Neutrophil (primary cell): ENCODE measurements at regions not wholly inside any gene's neighbourhood (a gene's known extent, or its start where the extent isn't known, plus 50 kb on each side); places are given as distances from the start of the nearest gene placed in this dataset.

Experiments
- H3K27ac ChIP-seq: fragments of 200-600 bp; sonication (generic); 2 replicates; pipeline ENCODE4 v1.5.1; 2016; ENCODE audit warnings: mild to moderate bottlenecking, moderate library complexity
- H3K27me3 ChIP-seq: fragments of 200-600 bp; sonication (generic); 2 replicates; pipeline ENCODE4 v1.6.0; 2016; ENCODE audit warnings: mild to moderate bottlenecking
- H3K36me3 ChIP-seq: fragments of 200-600 bp; sonication (generic); 2 replicates; pipeline ENCODE4 v1.5.1; 2017
- H3K4me1 ChIP-seq, 2 experiments: fragments of 200-600 bp in 1 of 2; sonication (generic) in 1 of 2; 1 replicate in 1 of 2; 2 replicates in 1 of 2; pipeline versions ENCODE4 v1.5.1 to v1.6.1; 2013 to 2016; ENCODE audit warnings: low read depth in 1 of 2, low read length in 1 of 2, mild to moderate bottlenecking in 1 of 2, moderate library complexity in 1 of 2; ENCODE audit not compliant: control insufficient read depth in 1 of 2, insufficient read depth in 1 of 2
- H3K4me3 ChIP-seq, 2 experiments: fragments of 200-600 bp in 1 of 2; sonication (generic) in 1 of 2; 1 replicate in 1 of 2; 2 replicates in 1 of 2; pipeline ENCODE4 v1.5.1; 2013 to 2016; ENCODE audit warnings: low read depth in 1 of 2, low read length in 1 of 2, mild to moderate bottlenecking in 1 of 2, moderate library complexity in 1 of 2
- H3K9me3 ChIP-seq: fragments of 200-600 bp; sonication (generic); 2 replicates; pipeline ENCODE4 v1.5.1; 2016
- TF ChIP-seq, protein P1 (sequence below): fragments of 200-600 bp; sonication (generic); IDR thresholded peaks from 2 replicates; pipeline ENCODE4 v1.5.1; 2016; ENCODE audit warnings: antibody characterized with exemption

DNA sequence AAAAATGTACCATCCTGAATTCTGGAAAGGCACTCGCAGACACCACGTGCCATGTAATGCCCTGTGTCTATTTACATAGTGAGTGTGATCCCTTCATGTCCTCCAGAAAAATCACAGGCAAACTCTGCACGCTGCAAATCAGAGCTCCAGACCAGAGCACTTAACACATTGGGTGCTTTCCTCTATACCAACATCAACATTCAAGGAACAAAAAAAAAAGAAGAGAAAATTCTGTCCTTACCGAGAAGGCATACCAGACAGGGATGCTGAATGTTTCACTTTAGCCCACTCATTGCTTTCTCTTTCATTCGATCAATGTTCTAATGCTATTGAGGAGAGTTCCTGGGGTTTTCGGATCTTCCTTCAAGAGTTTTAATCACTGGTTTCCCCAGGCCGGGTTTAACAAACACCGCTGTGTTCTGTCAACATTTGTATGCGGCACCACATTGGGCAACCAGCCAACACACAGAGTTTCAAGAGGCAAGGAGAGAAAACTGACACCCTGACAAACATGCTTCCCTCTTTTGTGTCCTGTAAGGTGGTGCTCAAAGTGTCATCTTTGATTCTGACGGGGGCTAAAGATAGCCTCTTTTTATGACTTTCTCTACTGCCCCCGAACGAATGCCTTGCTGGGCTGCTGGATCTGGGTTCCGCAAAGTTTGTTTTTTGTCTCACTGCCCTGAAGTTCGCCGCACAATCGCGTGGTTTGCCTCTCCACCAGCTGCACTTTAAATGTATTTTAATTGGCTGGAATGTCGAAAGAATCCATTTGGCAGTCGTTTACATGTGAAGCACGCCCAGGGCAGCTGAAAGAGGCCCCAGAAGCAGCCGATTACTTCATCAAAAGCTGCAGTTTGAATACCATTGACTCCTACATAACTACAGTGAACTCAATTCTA is 106.4 kb upstream of the NCKAP5 start:
- Histone ChIP-seq H3K27me3 (peaks cover 13% of the 10 kb centered on the region), H3K27ac (no peak overlapping the region), H3K4me3 (no peak overlapping the region), H3K9me3 (no peaks in the 10 kb centered on the region), H3K36me3 (no peaks in the 10 kb centered on the region), H3K4me1 (no peaks in the 10 kb centered on the region)
- TF ChIP-seq, protein P1, sequence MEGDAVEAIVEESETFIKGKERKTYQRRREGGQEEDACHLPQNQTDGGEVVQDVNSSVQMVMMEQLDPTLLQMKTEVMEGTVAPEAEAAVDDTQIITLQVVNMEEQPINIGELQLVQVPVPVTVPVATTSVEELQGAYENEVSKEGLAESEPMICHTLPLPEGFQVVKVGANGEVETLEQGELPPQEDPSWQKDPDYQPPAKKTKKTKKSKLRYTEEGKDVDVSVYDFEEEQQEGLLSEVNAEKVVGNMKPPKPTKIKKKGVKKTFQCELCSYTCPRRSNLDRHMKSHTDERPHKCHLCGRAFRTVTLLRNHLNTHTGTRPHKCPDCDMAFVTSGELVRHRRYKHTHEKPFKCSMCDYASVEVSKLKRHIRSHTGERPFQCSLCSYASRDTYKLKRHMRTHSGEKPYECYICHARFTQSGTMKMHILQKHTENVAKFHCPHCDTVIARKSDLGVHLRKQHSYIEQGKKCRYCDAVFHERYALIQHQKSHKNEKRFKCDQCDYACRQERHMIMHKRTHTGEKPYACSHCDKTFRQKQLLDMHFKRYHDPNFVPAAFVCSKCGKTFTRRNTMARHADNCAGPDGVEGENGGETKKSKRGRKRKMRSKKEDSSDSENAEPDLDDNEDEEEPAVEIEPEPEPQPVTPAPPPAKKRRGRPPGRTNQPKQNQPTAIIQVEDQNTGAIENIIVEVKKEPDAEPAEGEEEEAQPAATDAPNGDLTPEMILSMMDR = no peak

DNA sequence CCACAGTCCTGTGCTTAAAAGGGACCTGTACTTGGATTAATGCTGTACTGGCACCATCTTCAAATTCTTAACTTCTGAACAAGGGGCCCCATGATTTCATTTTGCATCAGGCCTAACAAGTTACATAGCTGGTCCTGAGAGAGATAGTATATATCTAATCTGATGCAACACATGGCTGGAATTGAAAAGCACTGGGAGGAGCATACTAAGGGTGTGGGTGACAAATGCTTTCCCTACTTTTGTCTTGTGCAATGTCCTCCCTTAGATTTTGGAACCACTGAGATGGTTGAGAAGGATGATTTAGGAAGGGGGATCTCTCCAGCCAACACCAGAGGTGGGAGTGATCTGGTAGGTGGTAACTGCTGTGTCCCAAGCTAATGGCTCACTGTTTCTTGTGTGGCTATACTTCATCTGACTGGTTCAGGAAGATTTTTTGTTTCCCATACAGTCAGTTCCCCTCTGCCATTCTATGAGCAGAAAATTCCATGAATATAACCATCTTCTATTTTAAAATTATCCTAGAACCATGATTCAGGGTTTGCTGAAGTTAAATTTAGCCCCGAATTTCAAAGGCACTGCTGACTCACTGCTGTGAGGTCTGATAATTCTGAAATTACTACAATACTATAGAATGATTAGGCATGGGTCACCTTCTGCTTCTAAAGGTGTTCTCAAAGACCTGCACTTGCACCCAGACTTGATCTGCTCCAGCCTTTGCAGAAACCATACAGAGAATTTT is 108.3 kb upstream of the NCKAP5 start:
- TF ChIP-seq, protein P1 = no peak
- Histone ChIP-seq H3K9me3 (no peaks in the 10 kb centered on the region), H3K36me3 (no peaks in the 10 kb centered on the region), H3K4me1 (no peaks in the 10 kb centered on the region), H3K27me3 (peaks cover 13% of the 10 kb centered on the region), H3K27ac (no peak overlapping the region), H3K4me3 (no peak overlapping the region)

DNA sequence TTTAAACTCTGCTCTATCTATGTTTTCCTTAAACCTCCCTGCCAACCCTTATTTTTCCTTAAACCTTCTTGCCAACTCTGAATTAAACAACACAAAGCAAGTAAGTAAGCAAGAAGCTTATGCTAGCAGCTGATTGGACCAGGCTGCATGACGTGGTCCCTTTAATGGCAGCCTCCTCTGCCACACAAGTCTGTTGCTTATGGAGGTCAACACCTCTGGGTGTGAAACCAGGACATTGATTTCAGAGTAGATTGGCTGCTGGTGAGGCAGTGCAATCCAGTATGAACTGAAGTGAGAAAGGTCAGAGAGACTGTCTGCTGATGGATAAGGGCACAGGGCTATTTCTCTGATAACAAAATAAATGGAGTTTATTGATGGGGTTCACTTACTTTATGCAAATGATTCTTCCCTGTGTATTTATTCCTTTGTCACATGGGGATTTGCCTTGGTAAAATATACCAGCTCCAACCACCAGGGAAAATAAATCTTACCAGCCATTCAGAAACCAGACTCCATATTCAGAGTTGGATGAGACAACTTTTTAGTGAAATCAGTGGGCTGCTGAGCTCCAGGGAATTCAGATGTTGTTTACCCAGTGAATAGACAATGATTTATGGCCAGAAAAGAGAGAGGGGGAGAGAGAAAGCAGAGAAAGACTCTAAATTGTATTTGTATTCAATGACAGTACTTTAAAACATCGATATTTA is 112.2 kb upstream of the NCKAP5 start:
- Histone ChIP-seq H3K36me3 (no peaks in the 10 kb centered on the region), H3K4me3 (no peak overlapping the region), H3K9me3 (no peaks in the 10 kb centered on the region), H3K27me3 (no peaks in the 10 kb centered on the region), H3K27ac (no peak overlapping the region), H3K4me1 (no peaks in the 10 kb centered on the region)
- TF ChIP-seq, protein P1 = no peak

DNA sequence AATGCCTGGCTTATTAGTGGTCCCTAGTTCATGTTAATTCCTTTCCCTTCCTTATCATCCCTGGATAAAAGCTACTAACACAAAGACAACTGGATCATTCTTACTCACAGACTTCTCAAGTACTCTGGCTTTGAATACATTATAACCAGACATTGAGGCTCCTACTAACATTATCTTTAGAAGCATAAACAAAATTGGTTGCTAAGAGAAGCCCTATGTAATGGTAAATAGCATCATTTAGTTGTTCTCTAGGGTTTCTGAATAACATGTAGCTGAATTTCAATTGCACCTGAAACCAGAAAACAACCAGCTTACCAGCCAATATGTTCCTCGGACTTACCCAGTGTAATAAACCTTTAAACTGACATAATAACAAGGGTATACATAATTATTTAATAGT is 114.1 kb upstream of the NCKAP5 start:
- H3K27me3 ChIP-seq = no peaks in the 10 kb centered on the region
- no peaks in the 10 kb centered on the region for H3K36me3 ChIP-seq
- H3K4me3 ChIP-seq = no peak overlapping the region
- no peaks in the 10 kb centered on the region for H3K4me1 ChIP-seq
- H3K27ac ChIP-seq = no peak overlapping the region
- H3K9me3 ChIP-seq = no peaks in the 10 kb centered on the region
- TF ChIP-seq, protein P1 = no peak

DNA sequence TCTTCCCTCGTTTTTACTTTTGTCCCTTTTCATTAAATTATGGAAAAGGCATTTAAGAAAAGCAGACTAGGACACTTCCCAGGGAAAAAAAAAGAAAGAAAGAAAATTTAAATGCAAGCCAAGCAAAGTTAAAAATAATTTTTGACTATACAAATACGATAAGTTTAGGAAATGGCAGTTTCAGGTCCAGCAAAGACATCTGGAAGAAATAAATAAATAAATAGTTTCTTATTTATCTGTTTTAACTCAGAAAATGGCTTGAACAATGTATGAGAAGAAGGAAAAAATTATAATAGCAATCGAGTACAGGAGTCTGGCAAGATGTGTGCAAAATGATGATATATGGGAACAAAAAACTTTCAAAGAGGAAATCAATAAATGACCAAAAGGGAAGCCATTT is 114.6 kb upstream of the NCKAP5 start:
- Histone ChIP-seq H3K9me3 (no peaks in the 10 kb centered on the region), H3K4me3 (no peak overlapping the region), H3K36me3 (no peaks in the 10 kb centered on the region), H3K4me1 (no peaks in the 10 kb centered on the region), H3K27me3 (no peaks in the 10 kb centered on the region), H3K27ac (no peak overlapping the region)
- TF ChIP-seq, protein P1 = no peak
